OCI-LY7 (cell line): ENCODE measurements at regions not wholly inside any gene's neighbourhood (a gene's known extent, or its start where the extent isn't known, plus 50 kb on each side); places are given as distances from the start of the nearest gene placed in this dataset.

ENCODE experiments used
- CTCF ChIP-seq: fragments of 200-600 bp; sonication (generic); conservative IDR thresholded peaks from 2 replicates; pipeline ENCODE4 v1.5.1; 2014; ENCODE audit warnings: mild to moderate bottlenecking, antibody characterized with exemption, low read length, moderate library complexity, mixed read lengths
- EZH2phosphoT487 ChIP-seq: fragments of 200-600 bp; sonication (generic); IDR thresholded peaks from 2 replicates; pipeline ENCODE4 v1.6.1; 2018; ENCODE audit warnings: low read depth, borderline replicate concordance, mild to moderate bottlenecking, mixed run types, antibody characterized with exemption, low read length, moderate library complexity, mixed read lengths

GRCh38 chr16:77035361-77035760, 155.6 kb upstream of the MON1B start:
- TF ChIP-seq CTCF = no peak
- TF ChIP-seq EZH2phosphoT487 = no peak
